Caki2 (cell line): ENCODE measurements at regions not wholly inside any gene's neighbourhood (a gene's known extent, or its start where the extent isn't known, plus 50 kb on each side); places are given as distances from the start of the nearest gene placed in this dataset.

ENCODE experiments used
- DNase-seq: peaks from one replicate; pipeline ENCODE4 v3.0.0-alpha.2; 2015; ENCODE audit warnings: low read depth
- in situ Hi-C: cut with HindIII; loops from 2 replicates; pipeline ENCODE4 v1.10.0; 2016; ENCODE audit warnings: low sequenced_read_pairs, low pct_unique_long_range_greater_than_20kb, mixed read lengths

- no peak for DNase-seq
- in situ Hi-C loops: no loop called here
Measured at GRCh38 chr10:78398382-78398781, 364.7 kb downstream of the RPS24 start.

GRCh38 chr10:78401624-78402367 lies 368.1 kb downstream of the RPS24 start:
- no peak for DNase-seq
- in situ Hi-C loops: no loop called here

- in situ Hi-C loops: no loop called here
Measured at GRCh38 chr10:78402591-78402990, 368.9 kb downstream of the RPS24 start.

GRCh38 chr10:78403781-78404180 lies 370.1 kb downstream of the RPS24 start:
- in situ Hi-C loops: no loop called here
- DNase-seq: no peak

More at GRCh38 chr10:78402591-78402990, 368.9 kb downstream of the RPS24 start:
- no peak for DNase-seq

DNA sequence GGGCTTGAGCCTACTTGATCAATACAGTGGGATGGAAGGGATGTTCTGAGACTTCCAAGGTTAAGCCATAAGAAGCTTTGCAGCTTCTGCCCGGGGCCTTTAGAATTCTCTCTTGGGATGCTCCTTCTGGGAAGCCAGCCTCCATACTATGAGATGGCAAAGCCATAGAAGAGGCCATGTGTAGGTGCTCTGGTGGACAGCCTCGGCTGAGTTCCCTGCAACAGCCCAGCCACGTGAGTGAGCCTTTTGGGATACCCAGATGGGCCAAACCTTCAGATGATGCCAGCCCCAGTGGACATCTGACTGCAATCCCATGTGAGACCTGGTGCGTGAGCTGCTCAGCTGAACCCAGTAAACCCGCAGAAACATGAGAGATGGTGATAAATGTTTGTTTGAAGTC lies 370.6 kb downstream of the RPS24 start:
- no peak for DNase-seq

DNA sequence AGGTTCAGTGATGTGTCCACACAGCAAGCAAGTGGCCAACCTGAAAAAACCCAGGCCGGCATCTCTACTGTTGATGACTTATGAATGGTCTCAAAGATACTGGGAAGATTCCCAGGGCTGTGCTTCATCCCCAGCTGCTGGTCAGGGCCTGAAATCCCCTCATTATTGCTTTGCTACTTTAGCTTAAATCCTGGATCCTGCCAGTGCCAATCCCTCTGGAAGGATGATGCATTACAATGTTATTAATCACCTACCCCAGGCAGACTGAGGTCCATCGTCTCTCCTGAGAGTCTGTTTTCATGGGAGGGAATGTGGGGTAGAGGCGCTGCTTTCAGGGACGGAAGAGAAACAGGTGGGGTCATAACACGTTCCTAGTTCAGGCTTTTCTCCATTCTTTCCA lies 371.6 kb downstream of the RPS24 start:
- in situ Hi-C loops: no loop called here
- DNase-seq: no peak

More for the DNA sequence above, 370.6 kb downstream of the RPS24 start:
- in situ Hi-C loops: no loop called here

- in situ Hi-C loops: no loop called here
- no peak for DNase-seq
Measured at GRCh38 chr10:78405736-78406135, 372.1 kb downstream of the RPS24 start.

GRCh38 chr10:78406648-78407008 lies 373.0 kb downstream of the RPS24 start:
- in situ Hi-C loops: no loop called here
- no peak for DNase-seq

DNA sequence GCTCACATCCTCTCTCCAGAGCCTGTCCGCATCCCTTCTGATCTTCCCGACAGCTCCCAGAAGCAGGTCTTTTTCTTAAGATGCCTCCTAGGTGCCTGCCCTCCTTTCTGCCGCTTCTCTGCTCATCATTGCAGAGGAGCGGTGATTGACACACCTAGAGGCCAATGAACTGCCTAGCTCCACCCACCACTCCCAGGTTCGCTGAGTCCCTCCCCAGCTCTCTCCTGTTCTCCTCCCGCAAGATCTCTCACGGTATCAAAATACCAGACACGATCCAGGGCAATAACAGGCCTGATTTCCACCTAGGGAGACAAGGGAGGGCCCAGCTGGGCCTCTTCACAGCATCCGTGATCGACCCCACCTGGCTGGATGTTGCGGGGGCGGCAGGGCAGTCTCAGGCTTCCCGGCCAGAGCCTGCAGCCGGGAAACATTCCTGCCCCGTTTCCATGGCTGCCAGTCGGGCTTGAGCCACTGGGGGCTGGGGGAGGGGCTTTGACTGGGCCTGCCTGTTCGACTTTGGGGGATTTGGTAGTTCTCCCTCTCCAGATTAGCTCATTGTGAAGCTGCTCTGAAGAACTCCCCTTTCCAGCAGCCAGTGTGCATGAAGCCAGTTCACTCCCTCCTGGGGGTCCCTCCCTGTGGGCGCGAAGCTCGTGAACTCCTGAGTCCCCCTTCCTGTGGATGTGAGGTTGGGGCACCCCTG lies 373.5 kb downstream of the RPS24 start:
- in situ Hi-C loops: no loop called here
- peak; percentile 84 for DNase-seq

GRCh38 chr10:78407966-78408365 lies 374.3 kb downstream of the RPS24 start:
- DNase-seq: no peak
- in situ Hi-C loops: no loop called here

DNA sequence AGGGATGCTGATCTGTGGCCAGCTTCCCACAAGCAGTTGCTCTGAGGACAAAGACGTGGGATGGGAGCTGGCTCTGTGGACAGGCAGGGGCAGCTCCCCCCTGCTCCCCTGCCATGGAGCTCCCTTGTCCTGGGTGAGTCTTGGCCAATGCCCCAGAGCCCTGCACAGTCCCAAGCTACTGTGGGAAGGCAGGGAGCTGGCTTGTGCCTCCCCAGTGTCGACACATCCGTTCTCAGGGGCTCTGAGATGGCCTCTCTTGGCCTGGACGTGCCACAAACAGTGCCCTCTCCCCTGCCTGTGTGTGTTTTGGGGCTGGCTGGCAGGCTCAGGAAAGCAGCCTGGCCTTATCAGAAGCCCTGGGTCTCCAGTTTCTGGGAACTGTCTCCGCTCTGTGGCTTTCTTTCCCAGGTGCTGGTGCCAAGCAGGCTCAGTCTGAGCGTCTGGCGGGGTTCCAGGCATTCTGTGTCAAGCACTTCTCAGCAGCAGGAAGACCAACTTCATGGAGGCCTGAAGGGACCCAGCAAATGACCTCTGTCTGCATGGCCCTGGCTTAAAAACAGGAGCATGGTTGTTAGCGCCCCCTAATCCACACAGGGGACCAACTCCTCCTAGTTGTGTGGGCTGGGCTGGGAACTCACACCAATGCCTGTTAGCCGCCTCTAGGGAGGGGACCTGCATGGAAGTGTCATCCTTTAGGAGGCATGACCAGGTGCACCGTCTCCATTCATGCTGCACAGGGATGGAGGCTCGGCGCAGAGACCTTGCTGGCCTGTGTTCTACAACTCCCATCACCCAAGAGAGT lies 375.2 kb downstream of the RPS24 start:
- in situ Hi-C loops: no loop called here
- no peak for DNase-seq

DNA sequence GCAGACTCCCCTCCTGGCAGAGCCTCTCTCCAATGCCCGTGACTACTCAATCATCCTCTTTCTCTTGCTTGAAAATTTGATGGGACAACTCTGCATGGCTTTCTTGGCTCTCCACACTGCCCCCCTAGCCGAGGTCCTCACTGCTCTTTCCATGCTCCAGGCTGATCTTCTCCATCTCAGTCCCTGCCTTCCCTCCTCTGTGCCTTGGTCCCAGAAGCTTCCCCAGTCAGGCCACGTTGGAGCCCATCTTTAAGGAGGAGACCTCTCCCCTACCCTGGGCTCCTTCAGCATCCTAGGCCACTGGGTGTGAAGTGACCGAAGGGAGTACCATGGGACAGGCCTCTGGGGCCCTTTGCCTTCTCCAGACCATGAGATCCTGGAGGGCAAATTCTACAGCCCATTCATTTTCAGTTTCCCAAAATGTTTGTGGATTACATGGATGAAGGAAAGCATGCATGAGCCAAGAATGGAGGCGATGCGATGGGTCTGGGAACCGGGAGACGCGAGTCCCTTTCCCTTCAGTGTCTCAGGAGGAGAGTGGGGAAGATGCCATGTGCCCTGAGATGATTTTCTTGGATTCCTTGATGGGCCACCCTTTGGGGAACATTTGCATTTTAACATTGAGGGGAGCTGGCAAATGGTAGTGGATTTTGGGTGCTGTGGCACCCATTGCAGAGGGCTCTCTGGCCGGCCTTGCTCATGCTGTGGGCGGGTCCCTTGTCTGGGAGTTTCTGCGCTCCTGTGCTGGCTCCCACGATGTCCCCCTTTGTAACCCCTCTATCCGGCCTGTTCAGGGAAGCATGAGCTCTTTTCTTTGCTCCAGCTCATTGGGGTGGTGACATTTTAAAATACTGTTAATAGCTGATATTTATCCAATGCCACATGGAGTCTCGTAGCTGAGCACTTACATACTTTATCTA lies 376.6 kb downstream of the RPS24 start:
- in situ Hi-C loops: no loop called here
- DNase-seq: no peak

GRCh38 chr10:78411716-78412115 lies 378.1 kb downstream of the RPS24 start:
- in situ Hi-C loops: no loop called here
- no peak for DNase-seq

DNA sequence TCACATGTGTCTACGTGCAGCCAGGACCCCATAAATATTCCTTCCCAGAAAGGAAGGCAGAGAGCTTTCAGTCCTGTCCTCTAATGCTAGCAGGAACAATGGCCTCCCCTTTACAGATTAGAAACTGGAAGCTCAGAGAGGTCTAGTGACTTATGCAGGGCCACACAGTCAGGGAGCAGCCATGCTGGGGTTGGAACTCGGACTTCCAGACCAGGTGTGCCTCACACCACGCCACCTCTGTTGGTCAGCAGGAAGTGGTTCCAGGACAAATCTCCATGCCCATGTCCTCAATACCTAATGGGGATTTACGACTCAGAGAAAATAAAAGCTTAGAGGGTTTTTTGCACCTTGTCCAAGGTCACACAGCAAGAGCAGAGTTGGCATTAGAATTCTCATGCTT lies 378.9 kb downstream of the RPS24 start:
- no peak for DNase-seq
- in situ Hi-C loops: no loop called here

GRCh38 chr10:78413076-78414055 lies 379.7 kb downstream of the RPS24 start:
- in situ Hi-C loops: no loop called here
- no peak for DNase-seq

GRCh38 chr10:78414380-78414779 lies 380.7 kb downstream of the RPS24 start:
- DNase-seq: no peak
- in situ Hi-C loops: no loop called here

GRCh38 chr10:78415111-78415510 lies 381.4 kb downstream of the RPS24 start:
- in situ Hi-C loops: no loop called here
- DNase-seq: no peak
